ENCODE measurements at regions not wholly inside any gene's neighbourhood (a gene's known extent, or its start where the extent isn't known, plus 50 kb on each side); places are given as distances from the start of the nearest gene placed in this dataset.

DNA sequence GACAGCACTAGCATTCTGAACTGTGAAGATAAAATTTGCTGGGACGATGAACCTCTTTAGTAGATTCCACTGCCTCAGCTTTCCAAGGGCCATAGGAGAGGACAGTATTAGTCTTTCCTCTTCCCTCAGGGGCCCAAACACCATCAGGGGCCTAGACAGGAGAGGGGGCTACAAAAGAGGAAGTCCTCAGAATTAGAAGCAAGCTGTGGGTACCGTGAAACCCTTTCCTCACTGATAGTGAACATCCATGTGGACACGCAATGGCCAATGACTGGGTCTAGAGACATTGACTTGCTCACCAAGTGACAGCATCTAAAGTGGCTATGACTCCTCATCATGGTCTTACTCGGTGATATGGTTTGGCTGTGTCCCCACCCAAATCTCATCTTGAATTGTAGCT is 68.1 kb upstream of the UST start:
- Histone ChIP-seq H3K4me3 (replicated peaks in 1 of 4; ENCODE audit: control extremely low read depth in 1 of 4, insufficient read depth in 1 of 4, low read depth in 3 of 4, low read length in 4 of 4) (no peak overlapping the region), H3K79me2 (ENCODE audit: control insufficient read depth, insufficient read depth, low read length) (no peaks in the 10 kb centered on the region), H2AFZ (ENCODE audit: low read length) (no peak overlapping the region), H4K20me1 (ENCODE audit: control insufficient read depth, extremely low read depth, insufficient read depth, low read length) (no peaks in the 10 kb centered on the region), H3K9ac (ENCODE audit: insufficient read depth, low read length) (no peak overlapping the region), H3K4me1 (ENCODE audit: control insufficient read depth, extremely low read depth, insufficient read depth, low read length) (no peaks in the 10 kb centered on the region), H3K27ac (ENCODE audit: insufficient read depth, low read length) (no peak overlapping the region), H3K36me3 (ENCODE audit: control insufficient read depth, insufficient read depth, low read length) (no peaks in the 10 kb centered on the region), H3K4me2 (ENCODE audit: extremely low read depth, insufficient read depth, low read length) (no peak overlapping the region), H3K27me3 (ENCODE audit: control insufficient read depth, insufficient read depth, low read length) (no peaks in the 10 kb centered on the region), H3K9me3 (ENCODE audit: control insufficient read depth, insufficient read depth, low read depth, low read length) (no peaks in the 10 kb centered on the region)
- TF ChIP-seq EZH2 (IDR thresholded peaks at IDR 0.05; ENCODE audit: low read length, missing control alignments) (no peak), CTCF (conservative IDR thresholded peaks at IDR 0.05 in 1 of 2, IDR thresholded peaks at IDR 0.05 in 1 of 2; ENCODE audit: low read depth in 1 of 2, low read length in 2 of 2) (no peak)
- DNase-seq (ENCODE audit: low read depth in 2 of 2): no peak

DNA sequence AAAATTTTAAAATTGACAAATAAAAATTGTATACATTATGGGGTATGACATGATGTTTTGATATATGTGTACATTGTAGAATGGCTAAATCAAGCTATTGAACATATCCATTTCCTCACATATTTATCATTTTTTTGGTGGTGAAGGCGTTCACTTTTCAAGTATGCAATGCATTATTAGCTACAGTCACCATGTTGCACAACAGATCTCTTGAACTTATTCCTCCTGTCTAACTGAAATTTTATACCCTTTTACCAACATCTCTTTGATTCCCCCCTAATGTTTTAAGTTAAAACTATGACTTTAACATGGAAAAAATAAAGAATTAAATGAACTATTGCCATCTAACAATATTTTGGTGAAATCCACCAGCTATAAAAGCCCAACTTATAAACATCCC is 65.2 kb upstream of the UST start:
- Histone ChIP-seq H3K27ac (ENCODE audit: insufficient read depth, low read length) (no peak overlapping the region), H4K20me1 (ENCODE audit: control insufficient read depth, extremely low read depth, insufficient read depth, low read length) (no peaks in the 10 kb centered on the region), H3K9me3 (ENCODE audit: control insufficient read depth, insufficient read depth, low read depth, low read length) (no peaks in the 10 kb centered on the region), H3K27me3 (ENCODE audit: control insufficient read depth, insufficient read depth, low read length) (no peaks in the 10 kb centered on the region), H3K4me2 (ENCODE audit: extremely low read depth, insufficient read depth, low read length) (no peak overlapping the region), H3K36me3 (ENCODE audit: control insufficient read depth, insufficient read depth, low read length) (no peaks in the 10 kb centered on the region), H2AFZ (ENCODE audit: low read length) (no peak overlapping the region), H3K4me3 (replicated peaks in 1 of 4; ENCODE audit: control extremely low read depth in 1 of 4, insufficient read depth in 1 of 4, low read depth in 3 of 4, low read length in 4 of 4) (no peak overlapping the region), H3K79me2 (ENCODE audit: control insufficient read depth, insufficient read depth, low read length) (no peaks in the 10 kb centered on the region), H3K4me1 (ENCODE audit: control insufficient read depth, extremely low read depth, insufficient read depth, low read length) (no peaks in the 10 kb centered on the region), H3K9ac (ENCODE audit: insufficient read depth, low read length) (no peak overlapping the region)
- no peak for DNase-seq (ENCODE audit: low read depth in 2 of 2)
- TF ChIP-seq EZH2 (IDR thresholded peaks at IDR 0.05; ENCODE audit: low read length, missing control alignments) (no peak), CTCF (conservative IDR thresholded peaks at IDR 0.05 in 1 of 2, IDR thresholded peaks at IDR 0.05 in 1 of 2; ENCODE audit: low read depth in 1 of 2, low read length in 2 of 2) (no peak)

GRCh38 chr6:148682252-148682651 is 64.6 kb upstream of the UST start:
- Histone ChIP-seq H3K27me3 (ENCODE audit: control insufficient read depth, insufficient read depth, low read length) (no peaks in the 10 kb centered on the region), H4K20me1 (ENCODE audit: control insufficient read depth, extremely low read depth, insufficient read depth, low read length) (no peaks in the 10 kb centered on the region), H3K79me2 (ENCODE audit: control insufficient read depth, insufficient read depth, low read length) (no peaks in the 10 kb centered on the region), H3K27ac (ENCODE audit: insufficient read depth, low read length) (no peak overlapping the region), H3K36me3 (ENCODE audit: control insufficient read depth, insufficient read depth, low read length) (no peaks in the 10 kb centered on the region), H3K4me1 (ENCODE audit: control insufficient read depth, extremely low read depth, insufficient read depth, low read length) (no peaks in the 10 kb centered on the region), H3K9me3 (ENCODE audit: control insufficient read depth, insufficient read depth, low read depth, low read length) (no peaks in the 10 kb centered on the region), H3K4me3 (replicated peaks in 1 of 4; ENCODE audit: control extremely low read depth in 1 of 4, insufficient read depth in 1 of 4, low read depth in 3 of 4, low read length in 4 of 4) (no peak overlapping the region), H2AFZ (ENCODE audit: low read length) (no peak overlapping the region), H3K4me2 (ENCODE audit: extremely low read depth, insufficient read depth, low read length) (no peak overlapping the region), H3K9ac (ENCODE audit: insufficient read depth, low read length) (no peak overlapping the region)
- DNase-seq (ENCODE audit: low read depth in 2 of 2): no peak
- no peak for TF ChIP-seq CTCF (conservative IDR thresholded peaks at IDR 0.05 in 1 of 2, IDR thresholded peaks at IDR 0.05 in 1 of 2; ENCODE audit: low read depth in 1 of 2, low read length in 2 of 2)
- TF ChIP-seq EZH2 (IDR thresholded peaks at IDR 0.05; ENCODE audit: low read length, missing control alignments): no peak
